Activated CD4-positive, alpha-beta T cell treated with anti-CD3 and anti-CD28 coated beads for 24 hours (primary cell): ENCODE measurements at regions not wholly inside any gene's neighbourhood (a gene's known extent, or its start where the extent isn't known, plus 50 kb on each side); places are given as distances from the start of the nearest gene placed in this dataset.

Experiments used
- DNase-seq, 2 donors: peaks; one replicate each; pipeline ENCODE4 v3.0.0-alpha.2; 2020; ENCODE audit warnings: low read depth in 2 of 2

- no peak for DNase-seq
Measured at GRCh38 chr4:13182133-13182532, 302.0 kb downstream of the RAB28 start.

GRCh38 chr4:13181681-13182080 lies 302.5 kb downstream of the RAB28 start:
- DNase-seq, result no peak

GRCh38 chr4:13180701-13181100 lies 303.4 kb downstream of the RAB28 start:
- DNase-seq, result no peak

- no peak for DNase-seq
Measured at GRCh38 chr4:13178621-13179020, 305.5 kb downstream of the RAB28 start.

- no peak for DNase-seq
Measured at GRCh38 chr4:13176741-13177142, 307.4 kb downstream of the RAB28 start.

GRCh38 chr4:13174926-13175325 lies 309.2 kb downstream of the RAB28 start:
- no peak for DNase-seq

GRCh38 chr4:13174001-13174400 lies 310.1 kb downstream of the RAB28 start:
- DNase-seq, result no peak

- DNase-seq, result no peak
Measured at GRCh38 chr4:13171292-13172057, 312.7 kb downstream of the RAB28 start.

GRCh38 chr4:13169731-13170525 lies 314.2 kb downstream of the RAB28 start:
- no peak for DNase-seq

- no peak for DNase-seq
Measured at GRCh38 chr4:13168326-13168725, 315.8 kb downstream of the RAB28 start.

GRCh38 chr4:13166214-13166613 lies 317.9 kb downstream of the RAB28 start:
- DNase-seq, result no peak

- DNase-seq, result no peak
Measured at GRCh38 chr4:13164783-13165331, 319.3 kb downstream of the RAB28 start.

GRCh38 chr4:13162886-13163285 lies 321.3 kb downstream of the RAB28 start:
- DNase-seq, result no peak

- DNase-seq, result no peak
Measured at GRCh38 chr4:13160920-13161319, 323.2 kb downstream of the RAB28 start.

- DNase-seq, result no peak
Measured at GRCh38 chr4:13159041-13159620, 325.0 kb downstream of the RAB28 start.

- DNase-seq, result no peak
Measured at GRCh38 chr4:13151194-13151593, 332.9 kb downstream of the RAB28 start.

GRCh38 chr4:13143222-13144070 lies 340.7 kb downstream of the RAB28 start:
- DNase-seq, result no peak

GRCh38 chr4:13142726-13143125 lies 341.4 kb downstream of the RAB28 start:
- no peak for DNase-seq

- DNase-seq, result no peak
Measured at GRCh38 chr4:13142191-13142590, 341.9 kb downstream of the RAB28 start.

GRCh38 chr4:13137390-13137789 lies 346.8 kb downstream of the RAB28 start:
- DNase-seq, result no peak

- DNase-seq, result no peak
Measured at GRCh38 chr4:13133700-13134099, 350.4 kb downstream of the RAB28 start.

- no peak for DNase-seq
Measured at GRCh38 chr4:13130848-13131247, 353.3 kb downstream of the RAB28 start.
